ENCODE measurements at regions not wholly inside any gene's neighbourhood (a gene's known extent, or its start where the extent isn't known, plus 50 kb on each side); places are given as distances from the start of the nearest gene placed in this dataset.

DNA sequence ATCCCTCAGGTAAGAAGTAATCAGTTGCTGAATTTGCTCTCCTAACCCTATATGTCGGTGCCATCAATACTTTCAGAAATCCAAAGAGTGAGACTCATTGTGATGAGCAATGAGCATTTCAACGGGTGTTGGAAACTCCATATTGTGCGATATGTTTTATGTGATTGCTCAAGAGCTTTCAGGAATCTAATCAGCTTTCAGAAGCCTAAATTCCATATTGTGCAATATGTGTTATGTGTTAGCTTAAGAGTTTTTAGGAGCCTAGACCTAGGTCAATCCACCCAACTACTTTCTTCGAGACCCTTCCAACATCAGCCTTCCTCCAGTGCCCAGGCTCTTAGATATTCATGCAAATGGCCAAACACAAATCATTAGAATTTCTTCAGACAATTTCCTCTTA lies 277.3 kb downstream of the DSC3 start:
- no peak for TF ChIP-seq ZFP30 (CRISPR knock-in tag; IDR thresholded peaks at IDR 0.05)
- TF ChIP-seq, protein P1, sequence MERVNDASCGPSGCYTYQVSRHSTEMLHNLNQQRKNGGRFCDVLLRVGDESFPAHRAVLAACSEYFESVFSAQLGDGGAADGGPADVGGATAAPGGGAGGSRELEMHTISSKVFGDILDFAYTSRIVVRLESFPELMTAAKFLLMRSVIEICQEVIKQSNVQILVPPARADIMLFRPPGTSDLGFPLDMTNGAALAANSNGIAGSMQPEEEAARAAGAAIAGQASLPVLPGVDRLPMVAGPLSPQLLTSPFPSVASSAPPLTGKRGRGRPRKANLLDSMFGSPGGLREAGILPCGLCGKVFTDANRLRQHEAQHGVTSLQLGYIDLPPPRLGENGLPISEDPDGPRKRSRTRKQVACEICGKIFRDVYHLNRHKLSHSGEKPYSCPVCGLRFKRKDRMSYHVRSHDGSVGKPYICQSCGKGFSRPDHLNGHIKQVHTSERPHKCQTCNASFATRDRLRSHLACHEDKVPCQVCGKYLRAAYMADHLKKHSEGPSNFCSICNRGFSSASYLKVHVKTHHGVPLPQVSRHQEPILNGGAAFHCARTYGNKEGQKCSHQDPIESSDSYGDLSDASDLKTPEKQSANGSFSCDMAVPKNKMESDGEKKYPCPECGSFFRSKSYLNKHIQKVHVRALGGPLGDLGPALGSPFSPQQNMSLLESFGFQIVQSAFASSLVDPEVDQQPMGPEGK (CRISPR knock-in tag; IDR thresholded peaks at IDR 0.05; ENCODE audit: borderline replicate concordance): no peak
- TF ChIP-seq, protein P2, sequence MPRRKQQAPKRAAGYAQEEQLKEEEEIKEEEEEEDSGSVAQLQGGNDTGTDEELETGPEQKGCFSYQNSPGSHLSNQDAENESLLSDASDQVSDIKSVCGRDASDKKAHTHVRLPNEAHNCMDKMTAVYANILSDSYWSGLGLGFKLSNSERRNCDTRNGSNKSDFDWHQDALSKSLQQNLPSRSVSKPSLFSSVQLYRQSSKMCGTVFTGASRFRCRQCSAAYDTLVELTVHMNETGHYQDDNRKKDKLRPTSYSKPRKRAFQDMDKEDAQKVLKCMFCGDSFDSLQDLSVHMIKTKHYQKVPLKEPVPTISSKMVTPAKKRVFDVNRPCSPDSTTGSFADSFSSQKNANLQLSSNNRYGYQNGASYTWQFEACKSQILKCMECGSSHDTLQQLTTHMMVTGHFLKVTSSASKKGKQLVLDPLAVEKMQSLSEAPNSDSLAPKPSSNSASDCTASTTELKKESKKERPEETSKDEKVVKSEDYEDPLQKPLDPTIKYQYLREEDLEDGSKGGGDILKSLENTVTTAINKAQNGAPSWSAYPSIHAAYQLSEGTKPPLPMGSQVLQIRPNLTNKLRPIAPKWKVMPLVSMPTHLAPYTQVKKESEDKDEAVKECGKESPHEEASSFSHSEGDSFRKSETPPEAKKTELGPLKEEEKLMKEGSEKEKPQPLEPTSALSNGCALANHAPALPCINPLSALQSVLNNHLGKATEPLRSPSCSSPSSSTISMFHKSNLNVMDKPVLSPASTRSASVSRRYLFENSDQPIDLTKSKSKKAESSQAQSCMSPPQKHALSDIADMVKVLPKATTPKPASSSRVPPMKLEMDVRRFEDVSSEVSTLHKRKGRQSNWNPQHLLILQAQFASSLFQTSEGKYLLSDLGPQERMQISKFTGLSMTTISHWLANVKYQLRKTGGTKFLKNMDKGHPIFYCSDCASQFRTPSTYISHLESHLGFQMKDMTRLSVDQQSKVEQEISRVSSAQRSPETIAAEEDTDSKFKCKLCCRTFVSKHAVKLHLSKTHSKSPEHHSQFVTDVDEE (CRISPR knock-in tag; IDR thresholded peaks at IDR 0.05): no peak
- TF ChIP-seq, protein P3, sequence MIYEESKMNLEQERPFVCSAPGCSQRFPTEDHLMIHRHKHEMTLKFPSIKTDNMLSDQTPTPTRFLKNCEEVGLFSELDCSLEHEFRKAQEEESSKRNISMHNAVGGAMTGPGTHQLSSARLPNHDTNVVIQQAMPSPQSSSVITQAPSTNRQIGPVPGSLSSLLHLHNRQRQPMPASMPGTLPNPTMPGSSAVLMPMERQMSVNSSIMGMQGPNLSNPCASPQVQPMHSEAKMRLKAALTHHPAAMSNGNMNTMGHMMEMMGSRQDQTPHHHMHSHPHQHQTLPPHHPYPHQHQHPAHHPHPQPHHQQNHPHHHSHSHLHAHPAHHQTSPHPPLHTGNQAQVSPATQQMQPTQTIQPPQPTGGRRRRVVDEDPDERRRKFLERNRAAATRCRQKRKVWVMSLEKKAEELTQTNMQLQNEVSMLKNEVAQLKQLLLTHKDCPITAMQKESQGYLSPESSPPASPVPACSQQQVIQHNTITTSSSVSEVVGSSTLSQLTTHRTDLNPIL (CRISPR knock-in tag; IDR thresholded peaks at IDR 0.05; ENCODE audit: low read depth): no peak
- TF ChIP-seq TOX (CRISPR knock-in tag; IDR thresholded peaks at IDR 0.05; ENCODE audit: borderline replicate concordance): no peak
- no peak for TF ChIP-seq TCF4 (CRISPR knock-in tag; IDR thresholded peaks at IDR 0.05; ENCODE audit: borderline replicate concordance)
- TF ChIP-seq ZFP3 (CRISPR knock-in tag; IDR thresholded peaks at IDR 0.05): no peak
- no peak for TF ChIP-seq RARB (CRISPR knock-in tag; IDR thresholded peaks at IDR 0.05)
- TF ChIP-seq ARNTL (CRISPR knock-in tag; IDR thresholded peaks at IDR 0.05; ENCODE audit: borderline replicate concordance, low read depth): no peak
- no peak for TF ChIP-seq ESRRG (CRISPR knock-in tag; IDR thresholded peaks at IDR 0.05)

All from SK-N-SH treated with all-trans-retinoic acid at 6 μM for 48 hours (cell line).